MM.1S (cell line): ENCODE measurements at regions not wholly inside any gene's neighbourhood (a gene's known extent, or its start where the extent isn't known, plus 50 kb on each side); places are given as distances from the start of the nearest gene placed in this dataset.

Experiments used
- DNase-seq: peaks from one replicate; pipeline ENCODE4 v3.0.0-alpha.2; 2015
- H2AFZ ChIP-seq: fragments of 300-600 bp; sonication (generic); 2 replicates; pipeline ENCODE4 v1.6.0; 2016; ENCODE audit warnings: antibody characterized with exemption, low read length
- H3F3A ChIP-seq: fragments of 300-600 bp; sonication (generic); 2 replicates; pipeline ENCODE4 v1.6.1; 2016; ENCODE audit warnings: mild to moderate bottlenecking, antibody characterized with exemption, low read length, moderate library complexity, mixed read lengths; ENCODE audit not compliant: insufficient read depth
- H3K27ac ChIP-seq: fragments of 300-600 bp; sonication (generic); 2 replicates; pipeline ENCODE4 v1.5.1; 2016; ENCODE audit warnings: mild to moderate bottlenecking, low read length
- H3K27me3 ChIP-seq: fragments of 300-600 bp; sonication (generic); replicated peaks from 2 replicates; pipeline ENCODE4 v1.6.0; 2016; ENCODE audit warnings: low read length; ENCODE audit not compliant: insufficient read depth
- H3K36me3 ChIP-seq: fragments of 300-600 bp; sonication (generic); replicated peaks from 2 replicates; pipeline ENCODE4 v1.6.1; 2016; ENCODE audit warnings: mild to moderate bottlenecking, low read length, mixed read lengths; ENCODE audit not compliant: insufficient read depth
- H3K4me1 ChIP-seq: fragments of 300-600 bp; sonication (generic); 2 replicates; pipeline ENCODE4 v1.6.1; 2016; ENCODE audit warnings: low read length, mixed read lengths
- H3K4me2 ChIP-seq: fragments of 300-600 bp; sonication (generic); 2 replicates; pipeline ENCODE4 v1.6.0; 2016; ENCODE audit warnings: low read depth, low read length
- H3K4me3 ChIP-seq: fragments of 300-600 bp; sonication (generic); 2 replicates; pipeline ENCODE4 v1.5.1; 2016; ENCODE audit warnings: low read length, mixed read lengths
- H3K79me2 ChIP-seq: fragments of 300-600 bp; sonication (generic); 2 replicates; pipeline ENCODE4 v1.6.1; 2016; ENCODE audit warnings: mixed run types, low read length, mixed read lengths
- H3K9ac ChIP-seq: fragments of 300-600 bp; sonication (generic); 2 replicates; pipeline ENCODE4 v1.6.1; 2016; ENCODE audit warnings: low read length, mixed read lengths
- H3K9me2 ChIP-seq: fragments of 300-600 bp; sonication (generic); replicated peaks from 2 replicates; pipeline ENCODE4 v1.6.1; 2016; ENCODE audit warnings: mild to moderate bottlenecking, low read length, mixed read lengths; ENCODE audit not compliant: insufficient read depth
- H3K9me3 ChIP-seq: fragments of 300-600 bp; sonication (generic); replicated peaks from 2 replicates; pipeline ENCODE4 v1.6.1; 2016; ENCODE audit warnings: mild to moderate bottlenecking, low read length, mixed read lengths; ENCODE audit not compliant: insufficient read depth
- H4K20me1 ChIP-seq: fragments of 300-600 bp; sonication (generic); 2 replicates; pipeline ENCODE4 v1.6.1; 2016; ENCODE audit warnings: mild to moderate bottlenecking, low read length, moderate library complexity, mixed read lengths; ENCODE audit not compliant: insufficient read depth
- CTCF ChIP-seq: fragments of 300-600 bp; sonication (generic); IDR thresholded peaks from 2 replicates; pipeline ENCODE4 v1.5.1; 2016; ENCODE audit warnings: antibody characterized with exemption, low read length, mixed read lengths
- EZH2 ChIP-seq: fragments of 300-600 bp; sonication (generic); optimal IDR thresholded peaks from 2 replicates; pipeline ENCODE3; 2017; ENCODE audit warnings: low read depth, mild to moderate bottlenecking, antibody characterized with exemption, low read length, mixed read lengths
- EZH2phosphoT487 ChIP-seq: fragments of 300-600 bp; sonication (generic); IDR thresholded peaks from 2 replicates; pipeline ENCODE4 v1.6.1; 2018; ENCODE audit warnings: antibody characterized with exemption, low read length

- H4K20me1 ChIP-seq = no peaks in the 10 kb centered on the region
- H3K36me3 ChIP-seq = no peaks in the 10 kb centered on the region
- H3K9ac ChIP-seq = no peak overlapping the region
- no peaks in the 10 kb centered on the region for H3K4me1 ChIP-seq
- TF ChIP-seq EZH2 (no peak), EZH2phosphoT487 (no peak), CTCF (no peak)
- H3F3A ChIP-seq = no peaks in the 10 kb centered on the region
- no peak for DNase-seq
- H2AFZ ChIP-seq = no peak overlapping the region
- H3K79me2 ChIP-seq = no peaks in the 10 kb centered on the region
- no peaks in the 10 kb centered on the region for H3K27me3 ChIP-seq
- H3K9me2 ChIP-seq = no peaks in the 10 kb centered on the region
- H3K27ac ChIP-seq = no peak overlapping the region
- no peaks in the 10 kb centered on the region for H3K9me3 ChIP-seq
- H3K4me2 ChIP-seq = no peak overlapping the region
- H3K4me3 ChIP-seq = no peak overlapping the region
These were observed 232.6 kb upstream of the TBX3 start for GRCh38 chr12:114916541-114916940.

- H3K9ac ChIP-seq = no peak overlapping the region
- H3K27ac ChIP-seq = no peak overlapping the region
- H2AFZ ChIP-seq = no peak overlapping the region
- H3F3A ChIP-seq = no peaks in the 10 kb centered on the region
- no peaks in the 10 kb centered on the region for H3K4me1 ChIP-seq
- H3K36me3 ChIP-seq = no peaks in the 10 kb centered on the region
- H3K79me2 ChIP-seq = no peaks in the 10 kb centered on the region
- TF ChIP-seq EZH2phosphoT487 = no peak
- no peak for TF ChIP-seq CTCF
- no peak for TF ChIP-seq EZH2
- H3K27me3 ChIP-seq = no peaks in the 10 kb centered on the region
- H3K4me2 ChIP-seq = no peak overlapping the region
- H4K20me1 ChIP-seq = no peaks in the 10 kb centered on the region
- no peak for DNase-seq
- no peaks in the 10 kb centered on the region for H3K9me3 ChIP-seq
- H3K4me3 ChIP-seq = no peak overlapping the region
- no peaks in the 10 kb centered on the region for H3K9me2 ChIP-seq
These were observed 232.1 kb upstream of the TBX3 start for GRCh38 chr12:114916124-114916523.

GRCh38 chr12:114913871-114914801, 230.2 kb upstream of the TBX3 start:
- no peak overlapping the region for H3K4me3 ChIP-seq
- no peak overlapping the region for H3K9ac ChIP-seq
- DNase-seq = no peak
- H3K4me1 ChIP-seq = no peaks in the 10 kb centered on the region
- TF ChIP-seq EZH2 (no peak), CTCF (no peak), EZH2phosphoT487 (no peak)
- H3F3A ChIP-seq = no peaks in the 10 kb centered on the region
- no peak overlapping the region for H3K4me2 ChIP-seq
- no peaks in the 10 kb centered on the region for H3K9me2 ChIP-seq
- H3K27me3 ChIP-seq = no peaks in the 10 kb centered on the region
- no peak overlapping the region for H3K27ac ChIP-seq
- no peak overlapping the region for H2AFZ ChIP-seq
- no peaks in the 10 kb centered on the region for H3K36me3 ChIP-seq
- no peaks in the 10 kb centered on the region for H3K9me3 ChIP-seq
- H3K79me2 ChIP-seq = no peaks in the 10 kb centered on the region
- H4K20me1 ChIP-seq = no peaks in the 10 kb centered on the region
